Type B pancreatic cell (in vitro differentiated cells): ENCODE measurements at regions not wholly inside any gene's neighbourhood (a gene's known extent, or its start where the extent isn't known, plus 50 kb on each side); places are given as distances from the start of the nearest gene placed in this dataset.

ENCODE experiments used
- DNase-seq: peaks from one replicate; pipeline ENCODE4 v3.0.0; 2021; ENCODE audit warnings: mixed read lengths; ENCODE audit not compliant: unreplicated experiment; ENCODE audit errors: extremely low spot score
- H3K27ac Mint-ChIP-seq: 2 replicates; pipeline ENCODE4 v1.8.0; 2021; ENCODE audit warnings: mild to moderate bottlenecking, mixed read lengths
- H3K27me3 Mint-ChIP-seq: 2 replicates; pipeline ENCODE4 v1.8.0; 2021; ENCODE audit warnings: mixed read lengths
- H3K36me3 Mint-ChIP-seq: 2 replicates; pipeline ENCODE4 v1.8.0; 2021; ENCODE audit warnings: mixed read lengths
- H3K4me1 Mint-ChIP-seq: one replicate; pipeline ENCODE4 v1.8.0; 2021; ENCODE audit warnings: mixed read lengths; ENCODE audit not compliant: unreplicated experiment
- H3K4me3 Mint-ChIP-seq: 2 replicates; pipeline ENCODE4 v1.8.0; 2021; ENCODE audit warnings: mild to moderate bottlenecking, mixed read lengths
- H3K9me3 Mint-ChIP-seq: 2 replicates; pipeline ENCODE4 v1.8.0; 2021; ENCODE audit warnings: mixed read lengths
- TF ChIP-seq, protein P1 (sequence below): fragments of 200-600 bp; sonication (generic); conservative IDR thresholded peaks from 2 replicates; pipeline ENCODE4 v1.5.0; 2021; ENCODE audit warnings: antibody characterized with exemption, mild to moderate bottlenecking

DNA sequence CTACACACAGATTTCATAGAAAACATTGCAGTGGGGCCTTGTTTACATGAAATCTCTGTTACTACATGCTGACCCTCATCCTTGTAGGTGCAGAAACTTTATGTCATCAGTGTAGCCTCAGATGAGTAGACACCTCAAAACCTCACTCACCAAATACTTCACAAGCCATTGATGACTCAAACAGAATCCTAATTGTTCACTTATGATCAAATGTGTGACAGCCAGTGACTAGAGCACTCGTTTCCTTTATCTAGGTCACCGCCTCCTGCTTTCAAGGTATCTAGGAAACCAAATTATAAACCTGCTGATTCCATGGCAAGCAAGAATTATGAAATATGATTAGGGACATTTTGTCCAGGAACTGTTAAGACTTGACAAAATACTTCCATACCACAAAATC, 255.8 kb upstream of the GPRIN3 start:
- peaks cover 11% of the 10 kb centered on the region for H3K4me1 Mint-ChIP-seq
- no peaks in the 10 kb centered on the region for H3K27me3 Mint-ChIP-seq
- no peak overlapping the region for H3K4me3 Mint-ChIP-seq
- no peaks in the 10 kb centered on the region for H3K36me3 Mint-ChIP-seq
- no peak for DNase-seq
- H3K9me3 Mint-ChIP-seq: peaks cover 5% of the 10 kb centered on the region
- no peak overlapping the region for H3K27ac Mint-ChIP-seq
- TF ChIP-seq, protein P1, sequence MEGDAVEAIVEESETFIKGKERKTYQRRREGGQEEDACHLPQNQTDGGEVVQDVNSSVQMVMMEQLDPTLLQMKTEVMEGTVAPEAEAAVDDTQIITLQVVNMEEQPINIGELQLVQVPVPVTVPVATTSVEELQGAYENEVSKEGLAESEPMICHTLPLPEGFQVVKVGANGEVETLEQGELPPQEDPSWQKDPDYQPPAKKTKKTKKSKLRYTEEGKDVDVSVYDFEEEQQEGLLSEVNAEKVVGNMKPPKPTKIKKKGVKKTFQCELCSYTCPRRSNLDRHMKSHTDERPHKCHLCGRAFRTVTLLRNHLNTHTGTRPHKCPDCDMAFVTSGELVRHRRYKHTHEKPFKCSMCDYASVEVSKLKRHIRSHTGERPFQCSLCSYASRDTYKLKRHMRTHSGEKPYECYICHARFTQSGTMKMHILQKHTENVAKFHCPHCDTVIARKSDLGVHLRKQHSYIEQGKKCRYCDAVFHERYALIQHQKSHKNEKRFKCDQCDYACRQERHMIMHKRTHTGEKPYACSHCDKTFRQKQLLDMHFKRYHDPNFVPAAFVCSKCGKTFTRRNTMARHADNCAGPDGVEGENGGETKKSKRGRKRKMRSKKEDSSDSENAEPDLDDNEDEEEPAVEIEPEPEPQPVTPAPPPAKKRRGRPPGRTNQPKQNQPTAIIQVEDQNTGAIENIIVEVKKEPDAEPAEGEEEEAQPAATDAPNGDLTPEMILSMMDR: no peak

DNA sequence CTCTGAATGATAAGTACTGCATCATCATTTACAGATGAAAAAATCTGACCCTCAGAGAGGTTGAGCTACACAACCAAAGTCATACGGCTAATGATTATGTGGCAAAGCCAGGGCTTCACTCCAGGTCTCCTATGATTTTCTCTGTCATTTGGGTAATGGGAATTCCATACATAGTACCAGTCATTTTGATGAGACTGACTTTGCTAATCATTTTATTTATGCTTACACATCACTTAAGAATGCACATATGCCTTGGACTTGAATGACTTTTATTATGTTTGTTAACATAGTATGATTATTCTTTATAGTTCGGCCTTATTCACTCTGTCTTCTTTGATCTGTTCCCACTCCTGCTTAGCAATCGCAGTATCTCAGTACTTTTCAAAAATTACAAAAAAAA, 255.1 kb upstream of the GPRIN3 start:
- TF ChIP-seq, protein P1: no peak
- peaks cover 11% of the 10 kb centered on the region for H3K4me1 Mint-ChIP-seq
- no peaks in the 10 kb centered on the region for H3K36me3 Mint-ChIP-seq
- no peak overlapping the region for H3K4me3 Mint-ChIP-seq
- H3K27me3 Mint-ChIP-seq: no peaks in the 10 kb centered on the region
- H3K27ac Mint-ChIP-seq: no peak overlapping the region
- H3K9me3 Mint-ChIP-seq: peaks cover 5% of the 10 kb centered on the region
- no peak for DNase-seq

DNA sequence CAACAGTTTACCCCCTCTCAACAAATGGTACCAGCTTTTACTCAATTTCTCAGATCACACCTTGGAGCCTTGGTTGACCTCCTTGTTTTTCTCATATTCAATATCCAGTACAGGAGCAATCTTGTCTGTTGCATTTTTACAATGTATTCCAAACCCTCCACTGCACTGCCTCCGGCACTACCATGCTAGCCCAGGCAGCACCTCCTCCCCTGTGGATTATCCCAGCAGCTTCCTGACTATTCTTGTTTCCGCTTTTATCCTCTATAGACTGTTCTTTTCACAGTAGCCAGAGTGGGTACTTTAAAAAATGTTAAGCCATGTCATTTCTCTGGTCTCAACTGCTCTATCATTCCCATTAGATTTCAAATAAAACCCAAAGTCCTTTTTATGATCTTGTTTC, 253.4 kb upstream of the GPRIN3 start:
- H3K27ac Mint-ChIP-seq: no peak overlapping the region
- H3K36me3 Mint-ChIP-seq: no peaks in the 10 kb centered on the region
- TF ChIP-seq, protein P1: no peak

DNA sequence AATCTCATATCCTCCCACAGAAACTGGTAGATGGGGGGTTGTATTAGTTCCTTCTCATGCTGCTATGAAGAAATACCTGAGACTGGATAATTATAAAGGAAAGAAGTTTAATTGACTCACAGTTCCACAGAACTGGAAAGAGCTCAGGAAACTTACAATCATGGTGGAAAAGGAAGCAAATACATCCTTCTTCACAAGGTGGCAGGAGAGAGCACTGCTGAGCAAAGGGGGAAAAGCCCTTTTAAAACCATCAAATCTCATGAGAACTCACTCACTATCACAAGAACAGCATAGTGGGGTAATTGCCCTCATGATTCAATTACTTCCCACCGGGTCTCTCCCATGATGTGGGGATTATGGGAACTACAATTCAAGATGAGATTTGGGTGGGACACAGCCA, 250.5 kb upstream of the GPRIN3 start:
- H3K36me3 Mint-ChIP-seq: no peaks in the 10 kb centered on the region

More for the DNA sequence above, 253.4 kb upstream of the GPRIN3 start:
- no peak for DNase-seq
- no peaks in the 10 kb centered on the region for H3K9me3 Mint-ChIP-seq
- H3K4me3 Mint-ChIP-seq: no peak overlapping the region
- H3K4me1 Mint-ChIP-seq: peaks cover 11% of the 10 kb centered on the region
- no peaks in the 10 kb centered on the region for H3K27me3 Mint-ChIP-seq

DNA sequence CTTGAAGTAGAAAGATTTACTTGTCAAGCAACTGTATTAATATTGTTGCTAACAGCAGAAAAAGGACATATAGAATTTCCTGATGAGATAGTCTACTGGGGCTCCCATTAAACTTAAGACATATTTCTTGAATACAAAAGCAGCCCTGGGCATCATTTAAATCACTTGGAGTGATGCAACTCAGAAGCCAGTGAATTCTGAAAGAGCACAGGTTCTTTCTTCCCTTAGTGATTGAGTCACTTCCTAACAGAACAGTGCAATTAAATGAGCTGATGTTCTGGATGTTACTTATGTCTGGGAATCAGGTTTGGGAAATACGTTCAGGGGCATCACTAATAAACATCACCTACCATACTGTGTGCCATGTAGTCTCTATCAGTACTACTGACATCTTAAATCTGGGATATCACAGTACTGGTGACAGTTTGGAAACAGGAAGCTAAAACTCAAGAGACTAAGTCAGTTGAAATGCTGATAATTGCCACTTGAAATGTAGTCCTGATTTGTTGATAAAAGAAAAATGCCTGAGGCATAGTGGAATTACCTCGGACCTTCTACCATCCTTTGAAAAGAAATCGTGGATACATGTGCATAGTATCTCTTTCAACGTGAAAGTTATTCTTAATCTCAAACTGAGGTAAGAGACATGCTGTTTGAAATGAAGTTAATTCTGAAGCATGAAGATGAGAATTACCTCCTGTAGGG, 249.2 kb upstream of the GPRIN3 start:
- H3K9me3 Mint-ChIP-seq: no peaks in the 10 kb centered on the region
- H3K27ac Mint-ChIP-seq: no peak overlapping the region
- DNase-seq: no peak
- H3K36me3 Mint-ChIP-seq: no peaks in the 10 kb centered on the region
- peaks cover 11% of the 10 kb centered on the region for H3K4me1 Mint-ChIP-seq
- H3K27me3 Mint-ChIP-seq: no peaks in the 10 kb centered on the region
- no peak overlapping the region for H3K4me3 Mint-ChIP-seq
- TF ChIP-seq, protein P1: no peak

More for the DNA sequence above, 250.5 kb upstream of the GPRIN3 start:
- Mint-ChIP-seq H3K9me3 (no peaks in the 10 kb centered on the region), H3K27ac (no peak overlapping the region), H3K27me3 (no peaks in the 10 kb centered on the region), H3K4me3 (no peak overlapping the region), H3K4me1 (peaks cover 11% of the 10 kb centered on the region)
- TF ChIP-seq, protein P1: peak; percentile 63
- no peak for DNase-seq
